K562 (cell line): ENCODE measurements at regions not wholly inside any gene's neighbourhood (a gene's known extent, or its start where the extent isn't known, plus 50 kb on each side); places are given as distances from the start of the nearest gene placed in this dataset.

Source experiments
- ATAC-seq: fragments of 200-7000 bp; cut with Tn5 transposase; 3 replicates; pipeline ENCODE4 v1.9.1; 2020; ENCODE audit warnings: moderate library complexity
- BruUV-seq: library from RNA; stranded (reverse); fragments of 400-500 nt; replicated peaks from 2 replicates; lab custom pipeline; 2021; lab: Mats Ljungman, UMichigan
- CTCF ChIA-PET: fragments of 300-600 bp; formaldehyde crosslinking; extraction: SDS; loops from one replicate; lab custom pipeline; 2021; ENCODE audit warnings: low intra/inter-chr PET ratio; lab: Yijun Ruan, JAX
- POLR2A ChIA-PET: fragments of 300-600, 350-650 bp; sonication (Branson Sonifier 250); formaldehyde crosslinking; extraction: SDS; loops from one replicate; lab custom pipeline; 2021; ENCODE audit warnings: antibody characterized with exemption, inconsistent platforms; lab: Yijun Ruan, JAX
- DNase-seq, 4 experiments: peaks; one replicate each; pipeline versions ENCODE4 v3.0.0 to v3.0.0-alpha.2; 2011 to 2018; ENCODE audit warnings: low spot score in 3 of 4, mixed read lengths in 3 of 4; ENCODE audit errors: extremely low read depth in 1 of 4
- FAIRE-seq: peaks from 2 replicates; lab custom pipeline; 2011; peaks lifted over from hg19 to GRCh38; lab: Jason Lieb, UNC
- H2AFZ ChIP-seq: 2 replicates; pipeline ENCODE4 v1.6.0; 2011; ENCODE audit warnings: low read depth, low read length, control low read depth, inconsistent platforms
- H3K27ac ChIP-seq: fragments of 200-600 bp; 3 replicates; pipeline ENCODE4 v1.8.0; 2011; ENCODE audit warnings: low read depth, mild to moderate bottlenecking, control low read depth, inconsistent platforms, low read length, moderate library complexity, mixed read lengths; ENCODE audit errors: extremely low read depth
- H3K27me3 ChIP-seq, 2 experiments: fragments of 300-600 bp in 1 of 2; 2 replicates in 1 of 2; 3 replicates in 1 of 2; pipeline versions ENCODE4 v1.6.0 to v1.8.0; 2011; ENCODE audit warnings: inconsistent platforms in 2 of 2, low read length in 2 of 2, mild to moderate bottlenecking in 1 of 2, mixed read lengths in 1 of 2, moderate library complexity in 1 of 2; ENCODE audit not compliant: control insufficient read depth in 2 of 2, insufficient read depth in 2 of 2
- H3K36me3 ChIP-seq: fragments of 300-600 bp; 3 replicates; pipeline ENCODE4 v1.8.0; 2011; ENCODE audit warnings: mild to moderate bottlenecking, low read length, inconsistent platforms; ENCODE audit not compliant: control insufficient read depth, insufficient read depth
- H3K4me1 ChIP-seq, 2 experiments: fragments of 200-600 bp in 1 of 2; replicated peaks in 1 of 2; 2 replicates in 1 of 2; 3 replicates in 1 of 2; pipeline versions ENCODE4 v1.5.1 to v1.8.0; 2011; ENCODE audit warnings: inconsistent platforms in 2 of 2, low read length in 2 of 2, mild to moderate bottlenecking in 1 of 2, mixed read lengths in 1 of 2, moderate library complexity in 1 of 2; ENCODE audit not compliant: control insufficient read depth in 2 of 2, insufficient read depth in 2 of 2
- H3K4me2 ChIP-seq: 2 replicates; pipeline ENCODE4 v1.6.1; 2011; ENCODE audit warnings: low read length, control low read depth, inconsistent platforms, mixed read lengths; ENCODE audit not compliant: insufficient read depth
- H3K4me3 ChIP-seq: fragments of 200-600 bp; sonication (generic), shearing (Covaris generic); 2 replicates; pipeline ENCODE4 v1.5.1; 2016; ENCODE audit warnings: control low read depth, inconsistent platforms
- H3K79me2 ChIP-seq: fragments of 200-600 bp; 3 replicates; pipeline ENCODE4 v1.8.0; 2011; ENCODE audit warnings: low read length, inconsistent platforms; ENCODE audit not compliant: control insufficient read depth, insufficient read depth
- H3K9ac ChIP-seq, 2 experiments: 2 replicates each; pipeline versions ENCODE4 v1.6.0 to v1.6.1; 2011; ENCODE audit warnings: low read depth in 2 of 2, low read length in 2 of 2, control low read depth in 1 of 2, inconsistent platforms in 1 of 2, mild to moderate bottlenecking in 1 of 2, mixed read lengths in 1 of 2; ENCODE audit not compliant: insufficient read depth in 1 of 2
- H3K9me1 ChIP-seq: one replicate; pipeline ENCODE4 v1.6.0; 2011; ENCODE audit warnings: inconsistent platforms, mild to moderate bottlenecking, low read length, moderate library complexity; ENCODE audit not compliant: control insufficient read depth, insufficient read depth
- H3K9me3 ChIP-seq: replicated peaks from 2 replicates; pipeline ENCODE4 v1.5.1; 2011; ENCODE audit warnings: low read depth, low read length, inconsistent platforms; ENCODE audit not compliant: control insufficient read depth, insufficient read depth
- H4K20me1 ChIP-seq: replicated peaks from 2 replicates; pipeline ENCODE4 v1.6.1; 2011; ENCODE audit warnings: low read length, inconsistent platforms, mixed read lengths; ENCODE audit not compliant: control insufficient read depth, insufficient read depth
- CBFA2T2 ChIP-seq: fragments of 450-650 bp; conservative IDR thresholded peaks from 2 replicates; pipeline ENCODE4 v1.6.1; 2017; ENCODE audit warnings: mild to moderate bottlenecking
- KDM1A ChIP-seq, 2 experiments: fragments of 450-650 bp; IDR thresholded peaks; 2 replicates each; pipeline ENCODE4 v1.6.1; 2016; ENCODE audit warnings: mild to moderate bottlenecking in 2 of 2
- PHF8 ChIP-seq: fragments of 200-600 bp; sonication (generic); IDR thresholded peaks from 2 replicates; pipeline ENCODE4 v1.6.1; 2012; ENCODE audit warnings: mixed run types, mild to moderate bottlenecking, inconsistent platforms, low read length, moderate library complexity, borderline replicate concordance
- RCOR1 ChIP-seq, 2 experiments: IDR thresholded peaks; 2 replicates each; pipeline ENCODE4 v1.6.1; 2012; ENCODE audit warnings: low read depth in 2 of 2, low read length in 2 of 2, borderline replicate concordance in 1 of 2, improper control_type of control experiment in 1 of 2
- TCF15 ChIP-seq: fragments of 250-450 bp; sonication (Bioruptor Pico); IDR thresholded peaks from 2 replicates; pipeline ENCODE4 v1.8.0; 2022; ENCODE audit warnings: moderate library complexity, mild to moderate bottlenecking, inconsistent platforms
- THRAP3 ChIP-seq: fragments of 450-650 bp; IDR thresholded peaks from 2 replicates; pipeline ENCODE4 v1.6.1; 2016; ENCODE audit warnings: mild to moderate bottlenecking, inconsistent platforms, borderline replicate concordance
- XRCC3 ChIP-seq: fragments of 450-650 bp; IDR thresholded peaks from 2 replicates; pipeline ENCODE4 v1.6.1; 2017; ENCODE audit warnings: mild to moderate bottlenecking, moderate library complexity
- ZBTB26 ChIP-seq: fragments of 450-650 bp; formaldehyde crosslinking; IDR thresholded peaks from 2 replicates; pipeline ENCODE4 v1.4.0; 2022; ENCODE audit warnings: missing genetic modification characterization
- ZNF239 ChIP-seq: fragments of 250-450 bp; sonication (Bioruptor Pico); IDR thresholded peaks from 2 replicates; pipeline ENCODE4 v1.4.0; 2020; ENCODE audit warnings: mild to moderate bottlenecking
- ZNF551 ChIP-seq: fragments of 250-450 bp; sonication (Bioruptor Pico); IDR thresholded peaks from 2 replicates; pipeline ENCODE4 v1.5.0; 2021; ENCODE audit warnings: mild to moderate bottlenecking, moderate library complexity
- ZNF561 ChIP-seq: fragments of 450-650 bp; formaldehyde crosslinking; conservative IDR thresholded peaks from 2 replicates; pipeline ENCODE4 v1.4.0; 2020; ENCODE audit warnings: mild to moderate bottlenecking, moderate library complexity
- WGBS: fragments of 100-300 bp; shearing (Covaris generic); methylation state at CpG from one replicate; pipeline ENCODE4 v1.1.6; 2016; ENCODE audit warnings: low coverage, mixed read lengths; ENCODE audit not compliant: insufficient coverage; ENCODE audit errors: missing lambda C conversion rate; 5-methylcytosine and 5-hydroxymethylcytosine counted together
- in situ Hi-C: fragments of 300-500 bp; cut with MboI; formaldehyde crosslinking; loops from 4 replicates; pipeline ENCODE4 v1.15.0; 2018; ENCODE audit warnings: inconsistent platforms, mixed read lengths
- intact Hi-C: fragments of 100-400 bp; cut with micrococcal nuclease; formaldehyde crosslinking; loops from 2 replicates; pipeline ENCODE4 v1.14.2; 2022

- Histone ChIP-seq H4K20me1 (no peaks in the 10 kb centered on the region), H3K4me3 (no peak overlapping the region), H3K36me3 (no peaks in the 10 kb centered on the region), H3K27me3 (no peaks in the 10 kb centered on the region), H3K9me1 (no peaks in the 10 kb centered on the region), H3K9me3 (no peaks in the 10 kb centered on the region), H3K4me1 (no peaks in the 10 kb centered on the region), H2AFZ (no peak overlapping the region), H3K4me2 (no peak overlapping the region), H3K9ac (no peak overlapping the region), H3K79me2 (no peaks in the 10 kb centered on the region), H3K27ac (no peak overlapping the region)
- intact Hi-C loops, result no loop called here
- CTCF ChIA-PET, result no interaction called here
- WGBS, result 40% methylated on average over 1 of the region's 1 CpG
- no TSS peak for BruUV-seq
- DNase-seq, result no peak
- no peak for TF ChIP-seq ZBTB26
- TF ChIP-seq XRCC3, result no peak
- TF ChIP-seq PHF8, result no peak
- TF ChIP-seq ZNF561, result no peak
- no peak for TF ChIP-seq ZNF239
- TF ChIP-seq CBFA2T2, result no peak
- TF ChIP-seq KDM1A (IDR thresholded peaks at IDR 0.05), result no peak
- FAIRE-seq, result no peak
- POLR2A ChIA-PET, result no interaction called here
- no peak for ATAC-seq
- in situ Hi-C loops, result no loop called here
Observed at GRCh38 chr14:43471595-43471994, 1035.5 kb downstream of the FSCB start.

GRCh38 chr14:43464968-43465367 is 1042.1 kb downstream of the FSCB start:
- H3K4me2 ChIP-seq, result no peak overlapping the region
- no peak overlapping the region for H3K27ac ChIP-seq
- POLR2A ChIA-PET, result no interaction called here
- WGBS, result 0% methylated on average over 1 of the region's 1 CpG
- CTCF ChIA-PET, result no interaction called here
- DNase-seq, result no peak
- no peak for FAIRE-seq
- H3K27me3 ChIP-seq, result no peaks in the 10 kb centered on the region
- in situ Hi-C loops, result no loop called here
- no TSS peak for BruUV-seq
- H3K4me3 ChIP-seq, result no peak overlapping the region
- no peak for ATAC-seq
- no peaks in the 10 kb centered on the region for H3K4me1 ChIP-seq
- H3K9me3 ChIP-seq, result no peaks in the 10 kb centered on the region
- H3K79me2 ChIP-seq, result no peaks in the 10 kb centered on the region
- H4K20me1 ChIP-seq, result no peaks in the 10 kb centered on the region
- TF ChIP-seq TCF15 (CRISPR knock-in tag) (no peak), THRAP3 (no peak), ZNF551 (CRISPR knock-in tag) (no peak), RCOR1 (IDR thresholded peaks at IDR 0.05; ENCODE audit: borderline replicate concordance in 1 of 2, low read depth in 2 of 2, low read length in 2 of 2) (no peak)
- H2AFZ ChIP-seq, result no peak overlapping the region
- H3K36me3 ChIP-seq, result no peaks in the 10 kb centered on the region
- no peaks in the 10 kb centered on the region for H3K9me1 ChIP-seq
- intact Hi-C loops, result no loop called here
- no peak overlapping the region for H3K9ac ChIP-seq
